Tibial nerve (tissue), 3 donors: ENCODE measurements at regions not wholly inside any gene's neighbourhood (a gene's known extent, or its start where the extent isn't known, plus 50 kb on each side); places are given as distances from the start of the nearest gene placed in this dataset.

Experiments used
- POLR2A ChIP-seq, 2 donors: fragments of 450-650 bp; IDR thresholded peaks; one replicate each; pipeline ENCODE4 v1.6.1; 2017; ENCODE audit warnings: antibody characterized with exemption in 2 of 2, mild to moderate bottlenecking in 2 of 2, moderate library complexity in 2 of 2
- TF ChIP-seq, protein P1 (sequence below), 5 experiments: fragments of 200-600 bp in 3 of 5; fragments of 450-650 bp in 2 of 5; sonication (generic) in 3 of 5; IDR thresholded peaks; one replicate each; pipeline ENCODE4 v1.5.1; 2016 to 2019; ENCODE audit warnings: antibody characterized with exemption in 5 of 5, mild to moderate bottlenecking in 3 of 5, moderate library complexity in 2 of 5

GRCh38 chr6:167687116-167687725, 139.5 kb upstream of the AFDN start:
- TF ChIP-seq, protein P1, sequence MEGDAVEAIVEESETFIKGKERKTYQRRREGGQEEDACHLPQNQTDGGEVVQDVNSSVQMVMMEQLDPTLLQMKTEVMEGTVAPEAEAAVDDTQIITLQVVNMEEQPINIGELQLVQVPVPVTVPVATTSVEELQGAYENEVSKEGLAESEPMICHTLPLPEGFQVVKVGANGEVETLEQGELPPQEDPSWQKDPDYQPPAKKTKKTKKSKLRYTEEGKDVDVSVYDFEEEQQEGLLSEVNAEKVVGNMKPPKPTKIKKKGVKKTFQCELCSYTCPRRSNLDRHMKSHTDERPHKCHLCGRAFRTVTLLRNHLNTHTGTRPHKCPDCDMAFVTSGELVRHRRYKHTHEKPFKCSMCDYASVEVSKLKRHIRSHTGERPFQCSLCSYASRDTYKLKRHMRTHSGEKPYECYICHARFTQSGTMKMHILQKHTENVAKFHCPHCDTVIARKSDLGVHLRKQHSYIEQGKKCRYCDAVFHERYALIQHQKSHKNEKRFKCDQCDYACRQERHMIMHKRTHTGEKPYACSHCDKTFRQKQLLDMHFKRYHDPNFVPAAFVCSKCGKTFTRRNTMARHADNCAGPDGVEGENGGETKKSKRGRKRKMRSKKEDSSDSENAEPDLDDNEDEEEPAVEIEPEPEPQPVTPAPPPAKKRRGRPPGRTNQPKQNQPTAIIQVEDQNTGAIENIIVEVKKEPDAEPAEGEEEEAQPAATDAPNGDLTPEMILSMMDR (IDR thresholded peaks at IDR 0.05) = no peak
- TF ChIP-seq POLR2A (IDR thresholded peaks at IDR 0.05) = no peak
